NCI-H345 treated with DMSO at 0.1 percent for 48 hours (cell line): ENCODE measurements at regions not wholly inside any gene's neighbourhood (a gene's known extent, or its start where the extent isn't known, plus 50 kb on each side); places are given as distances from the start of the nearest gene placed in this dataset.

ENCODE experiments used
- DNase-seq: peaks from one replicate; lab custom pipeline; 2025; ENCODE audit not compliant: unreplicated experiment; lab: John Stamatoyannopoulos, UW

DNA sequence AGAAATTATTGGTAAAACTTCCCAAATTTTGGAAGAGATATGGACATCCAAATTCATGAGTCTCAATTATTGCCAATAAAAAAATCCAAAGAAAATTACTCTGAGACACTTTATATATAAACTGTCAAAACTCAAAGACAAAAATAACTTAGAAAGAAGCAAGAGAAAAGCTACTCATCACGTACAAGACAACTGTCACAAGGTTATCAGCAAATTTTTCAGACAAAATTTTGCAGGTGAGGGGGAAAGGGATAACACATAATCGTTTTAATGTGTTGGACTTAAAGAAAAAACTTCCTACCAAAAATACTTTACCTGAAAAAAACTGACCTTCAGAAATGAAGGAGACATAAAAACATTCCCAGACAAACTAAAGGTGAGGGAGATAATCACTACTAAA is 272.5 kb downstream of the THBS2 start:
- DNase-seq: no peak

DNA sequence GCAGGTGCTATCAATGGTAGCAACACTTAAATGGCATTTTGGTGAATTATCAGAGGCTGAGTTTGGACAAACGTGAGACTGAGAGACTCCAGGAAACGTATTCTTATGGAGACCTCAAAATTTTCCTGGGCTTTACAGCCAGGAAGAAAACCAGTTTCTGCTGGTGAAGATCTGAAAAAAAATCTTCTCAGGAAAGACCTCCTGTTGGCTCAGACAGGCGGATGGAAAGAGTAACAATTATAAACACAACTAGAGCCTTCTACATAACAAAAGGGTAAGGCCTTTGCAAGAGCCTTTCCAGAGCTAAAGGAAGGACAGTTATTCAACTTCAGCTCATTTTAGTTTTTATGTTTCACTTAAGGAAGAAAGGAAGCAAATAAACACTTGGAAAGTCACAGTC is 274.4 kb downstream of the THBS2 start:
- DNase-seq: no peak

DNA sequence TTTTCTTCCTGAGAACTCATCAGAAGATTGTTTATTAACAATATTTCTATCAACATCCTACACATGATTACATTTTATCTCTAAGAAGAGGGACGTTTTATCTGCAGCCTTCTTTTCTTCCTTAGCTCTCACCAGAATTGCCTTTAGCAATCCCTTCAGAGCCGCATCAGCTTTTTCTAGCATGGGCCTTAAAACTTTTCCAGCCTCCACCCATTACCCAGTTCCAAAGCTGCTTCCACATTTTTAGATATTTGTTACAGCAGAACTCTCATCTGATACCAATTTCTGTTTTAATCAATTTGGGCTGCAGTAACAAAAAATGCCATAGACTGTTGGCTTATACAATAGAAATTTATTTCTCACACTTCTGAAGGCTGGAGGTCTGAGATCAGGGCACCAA is 281.5 kb downstream of the THBS2 start:
- DNase-seq: no peak

DNA sequence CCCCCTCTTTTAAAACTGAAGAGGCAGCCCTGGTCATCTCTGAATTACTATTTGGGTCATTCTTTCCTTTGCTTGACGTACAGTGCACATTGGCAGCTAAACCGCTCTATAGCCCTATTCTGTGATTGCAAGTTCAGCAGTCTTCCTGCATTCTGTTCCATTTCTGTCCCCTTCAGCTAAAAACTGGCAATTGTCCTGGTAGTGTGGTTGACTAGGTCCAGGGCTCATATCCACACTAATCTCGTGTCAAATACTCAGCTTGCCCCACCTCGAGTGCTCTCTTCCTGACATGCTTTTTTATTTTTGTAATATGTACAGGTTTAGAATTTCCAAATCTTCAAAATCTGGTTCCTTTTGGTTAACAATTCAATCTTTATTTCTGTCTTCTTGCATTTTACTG is 282.1 kb downstream of the THBS2 start:
- no peak for DNase-seq

DNA sequence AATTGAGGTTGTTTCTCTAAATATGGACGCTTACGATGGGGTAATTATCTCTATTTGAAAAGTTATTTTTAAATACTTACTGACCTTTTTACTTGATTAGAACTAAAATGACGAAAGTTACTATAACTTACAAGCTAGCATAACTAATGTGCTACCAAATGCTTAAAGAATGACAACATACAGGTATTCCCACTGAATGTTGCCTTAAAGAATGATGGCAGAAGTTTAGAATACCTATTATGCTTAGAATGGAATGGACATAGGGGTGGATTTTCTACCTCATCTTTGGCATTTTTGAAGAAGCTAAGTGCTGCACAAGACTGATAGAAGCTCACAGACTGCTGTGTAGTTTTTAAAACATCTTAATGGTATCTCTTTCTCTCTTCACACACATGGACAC is 284.8 kb downstream of the THBS2 start:
- DNase-seq: no peak

DNA sequence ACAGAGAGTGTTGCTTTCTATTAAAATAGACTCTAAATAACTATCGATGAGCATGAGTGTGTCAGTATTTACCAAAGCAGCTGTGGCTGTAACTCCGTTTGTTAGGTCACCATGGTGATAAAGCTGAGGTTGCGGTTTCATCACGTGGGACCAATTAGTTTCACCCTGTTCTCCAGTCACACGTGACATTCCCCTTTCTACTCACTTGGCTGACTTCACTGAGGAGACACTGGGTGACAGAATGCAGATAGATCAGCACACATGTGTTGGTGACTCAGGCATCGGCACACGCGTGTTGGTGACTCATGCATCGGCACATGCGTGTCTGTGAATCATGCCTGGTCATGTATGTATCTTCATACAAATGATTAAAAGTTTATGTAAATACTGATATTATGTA is 285.4 kb downstream of the THBS2 start:
- DNase-seq: no peak

DNA sequence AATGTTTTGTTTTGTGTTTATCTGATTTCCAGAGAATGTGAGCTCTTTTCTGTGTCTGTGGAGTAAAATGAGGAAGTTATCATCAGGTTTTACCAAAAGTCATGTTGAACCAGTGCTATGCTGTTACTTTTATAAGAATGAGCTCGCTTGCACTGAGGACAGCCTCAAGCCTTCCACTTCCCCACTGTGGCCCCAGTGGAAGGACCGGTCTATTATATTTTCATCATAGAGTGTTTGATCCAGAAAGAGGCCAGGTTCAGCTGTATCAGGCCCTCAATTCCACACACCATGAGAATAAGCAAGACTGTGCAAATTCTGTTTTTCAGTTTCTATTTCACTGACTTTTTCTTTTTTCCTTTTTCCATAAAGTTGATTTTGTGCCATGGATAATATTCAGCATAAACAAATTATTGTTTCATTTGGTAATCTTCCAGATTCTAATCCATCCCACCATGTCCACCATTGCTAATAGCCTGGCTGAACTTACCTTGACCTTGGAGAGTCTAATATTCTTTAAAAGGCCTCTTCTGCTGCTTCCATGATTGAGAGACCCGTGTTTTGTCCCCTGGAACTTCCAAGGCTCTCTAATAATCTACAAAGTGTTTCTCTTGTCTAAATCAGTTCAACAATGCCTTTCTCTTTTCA is 286.2 kb downstream of the THBS2 start:
- DNase-seq: no peak

DNA sequence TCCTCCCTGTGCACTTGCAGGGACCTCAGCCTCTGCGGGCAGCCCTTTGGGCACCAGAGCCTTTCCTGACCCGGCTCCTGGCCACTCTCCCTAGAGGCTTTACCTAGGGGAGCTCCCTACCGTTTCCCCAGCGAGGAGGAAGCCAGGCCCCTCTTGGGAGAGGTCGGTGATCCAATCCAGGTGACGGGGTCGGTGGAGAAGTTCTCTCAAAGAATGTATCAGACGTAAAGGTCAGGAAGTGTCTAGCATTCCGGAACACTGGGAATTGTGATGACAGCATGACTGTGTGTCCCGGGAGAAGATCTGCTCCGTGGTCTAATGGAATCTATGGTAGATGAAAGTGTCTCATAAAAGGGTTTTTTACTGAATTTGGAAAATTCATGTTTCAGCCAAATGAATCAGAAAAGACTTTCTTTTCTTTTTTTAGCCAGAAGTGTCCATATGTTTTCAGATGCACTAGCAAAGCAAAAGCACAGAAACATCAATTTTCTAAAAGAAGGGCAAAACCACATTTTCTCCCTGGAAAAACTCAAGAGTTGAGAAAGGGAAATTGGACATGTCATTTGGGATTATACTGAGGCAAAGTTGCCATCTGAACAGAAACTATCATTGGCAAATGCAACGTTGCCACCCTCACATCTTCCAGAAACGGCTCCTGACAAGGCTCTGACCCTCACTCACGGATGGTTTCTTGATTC is 289.4 kb downstream of the THBS2 start:
- no peak for DNase-seq

DNA sequence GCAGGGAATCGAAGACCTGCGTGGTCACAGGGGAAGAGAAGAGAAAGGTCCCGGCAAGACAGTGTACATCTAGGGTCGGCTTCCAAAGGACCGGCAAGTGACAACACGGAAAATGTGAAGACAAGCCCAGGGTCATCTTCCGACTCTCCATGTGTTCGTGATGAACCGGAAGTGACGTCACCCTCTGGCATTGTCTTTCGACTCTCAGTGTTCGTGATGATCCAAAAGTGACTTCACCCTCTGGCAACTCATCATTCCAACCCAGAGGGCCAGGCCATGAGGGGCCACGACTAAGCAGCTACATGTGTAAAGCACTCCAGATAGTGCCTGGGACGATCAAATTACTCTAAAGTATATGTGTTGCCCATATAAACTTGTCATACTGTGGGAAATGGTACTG is 290.8 kb downstream of the THBS2 start:
- no peak for DNase-seq

DNA sequence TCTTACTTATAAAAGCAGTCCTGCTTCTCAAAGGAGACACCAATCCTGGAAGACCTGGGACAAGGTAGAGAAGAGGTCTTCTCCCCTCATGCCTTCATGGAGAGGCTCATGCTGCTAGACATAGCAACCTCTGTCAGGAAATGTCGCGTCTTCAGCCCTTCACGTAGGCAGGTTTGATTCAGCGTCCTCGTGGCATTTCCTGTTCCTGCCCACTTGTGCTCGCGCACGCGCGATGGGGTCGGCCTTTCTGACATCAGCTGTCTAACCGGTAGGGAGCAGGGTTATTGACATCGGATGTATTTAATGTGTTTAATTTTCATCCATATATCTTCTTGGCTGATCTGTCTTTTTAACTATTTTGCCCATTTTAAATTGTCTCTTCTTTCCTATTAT is 292.4 kb downstream of the THBS2 start:
- no peak for DNase-seq

DNA sequence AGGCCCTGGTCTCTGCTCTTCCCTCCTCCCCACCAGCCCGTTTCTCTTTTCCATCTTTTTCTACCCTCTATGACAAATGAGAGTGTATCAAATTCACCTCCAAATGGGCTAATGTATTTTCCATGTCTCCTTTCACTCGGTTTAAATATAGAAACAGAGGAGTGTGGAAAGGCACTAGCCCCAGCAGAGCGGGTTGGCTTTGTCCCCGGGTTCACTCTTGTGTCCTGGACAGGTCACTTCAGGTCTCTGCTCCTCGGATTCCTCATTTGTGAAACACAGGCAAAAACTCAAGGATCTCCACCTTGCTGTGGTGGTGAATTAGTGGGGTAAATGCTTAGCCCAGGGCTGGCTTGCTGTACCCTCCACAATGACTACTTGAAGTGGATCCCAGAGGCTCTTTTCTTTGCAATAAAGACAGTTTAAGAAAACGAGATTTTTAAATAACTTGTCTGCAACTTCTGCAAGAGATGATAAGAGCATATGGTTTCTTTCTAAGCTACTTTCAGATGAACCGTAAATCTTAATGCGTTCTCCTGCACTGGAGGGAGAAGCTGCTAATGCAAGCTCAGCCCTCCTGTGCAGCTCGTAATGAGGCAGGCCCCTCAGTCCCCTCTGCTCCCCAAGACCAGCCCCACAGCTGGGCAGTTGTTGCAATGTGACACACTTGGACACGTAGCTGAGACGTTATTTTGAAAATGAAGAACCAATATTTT is 292.9 kb downstream of the THBS2 start:
- no peak for DNase-seq

DNA sequence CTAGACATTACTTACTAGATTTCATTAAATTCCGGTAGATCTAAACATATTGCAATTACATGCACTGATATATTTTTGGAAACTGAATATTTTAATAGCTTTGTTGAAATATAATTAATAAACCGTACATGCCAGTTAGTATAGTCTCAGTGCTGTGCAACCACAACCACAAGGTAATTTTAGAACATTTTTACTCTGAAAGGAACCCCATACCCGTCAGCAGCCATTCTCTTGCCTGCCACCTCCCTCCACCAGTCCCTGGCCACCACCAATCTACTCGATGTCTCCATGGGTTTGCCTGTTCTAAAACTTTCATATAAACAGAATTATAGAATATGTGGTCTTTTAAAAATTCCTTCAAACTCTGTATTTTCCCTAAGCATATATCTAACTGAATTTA is 293.9 kb downstream of the THBS2 start:
- no peak for DNase-seq

DNA sequence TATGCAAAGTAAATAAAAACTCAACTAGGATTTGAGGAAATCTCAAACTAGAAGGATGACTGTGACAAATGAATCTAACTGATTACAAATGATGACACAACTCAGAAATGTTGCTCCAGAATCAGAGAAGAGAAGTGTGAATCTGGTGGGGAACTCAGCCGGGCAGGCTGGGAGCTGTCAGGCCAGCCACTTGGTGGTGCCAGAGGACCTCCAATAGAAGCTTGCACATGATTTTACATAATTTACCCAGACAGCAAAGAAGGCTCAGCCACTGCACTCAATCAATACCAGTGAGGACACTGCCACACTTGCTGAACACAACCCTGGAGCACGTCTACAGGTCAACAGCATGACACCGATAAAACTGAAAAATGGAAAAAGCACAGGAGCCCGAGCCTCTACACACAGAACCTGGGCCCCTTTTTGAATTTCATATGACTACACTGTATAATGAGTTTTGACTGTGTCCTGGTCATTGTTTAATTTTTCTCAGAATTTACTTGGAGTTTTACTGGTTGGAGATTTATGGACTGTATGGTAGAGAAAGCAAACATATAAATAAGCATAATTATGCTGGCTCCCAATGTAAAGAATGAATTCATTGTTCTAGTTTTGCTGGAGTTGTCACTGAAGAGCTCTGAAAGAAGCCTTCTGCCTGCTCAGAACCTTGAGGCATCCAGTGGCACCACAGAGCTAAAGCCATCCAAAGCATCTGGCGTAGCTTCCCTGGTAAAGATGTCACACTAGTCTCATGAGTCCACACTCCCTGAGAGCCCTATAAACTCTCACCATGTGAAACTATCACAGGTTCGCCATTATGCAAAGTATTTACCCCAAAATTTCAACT is 296.5 kb downstream of the THBS2 start:
- peak; percentile 82 for DNase-seq

DNA sequence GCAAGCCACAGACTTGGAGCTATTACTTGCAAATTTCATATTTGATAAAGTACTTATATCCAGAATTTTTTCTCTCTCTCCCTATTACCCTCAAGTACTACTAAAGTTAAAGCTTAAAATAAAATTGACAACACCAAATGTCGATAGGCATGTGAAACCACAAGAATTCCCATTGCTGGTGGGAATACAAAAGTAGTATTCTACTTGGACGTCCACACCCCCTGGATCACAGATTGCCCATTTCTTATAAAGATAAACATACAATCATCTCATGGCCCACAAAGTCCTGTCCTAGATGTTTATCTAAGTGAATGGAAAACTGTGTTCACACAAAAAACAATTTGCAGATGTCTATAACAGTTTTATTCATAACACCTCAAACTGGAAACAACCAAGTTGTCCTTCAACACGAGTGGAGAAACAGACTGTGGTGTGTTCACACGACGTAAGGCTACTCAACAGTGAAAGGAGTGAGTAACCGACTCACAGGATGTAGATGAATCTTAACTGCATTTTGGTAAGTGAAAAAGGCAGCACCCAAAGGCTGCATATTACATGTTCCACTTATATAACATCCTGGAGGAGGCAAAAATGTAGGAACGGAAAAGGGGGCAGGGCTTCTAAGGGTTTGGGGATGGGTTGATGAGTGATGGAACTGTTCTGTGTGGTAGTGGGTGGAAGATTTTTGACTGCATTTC is 297.4 kb downstream of the THBS2 start:
- no peak for DNase-seq

DNA sequence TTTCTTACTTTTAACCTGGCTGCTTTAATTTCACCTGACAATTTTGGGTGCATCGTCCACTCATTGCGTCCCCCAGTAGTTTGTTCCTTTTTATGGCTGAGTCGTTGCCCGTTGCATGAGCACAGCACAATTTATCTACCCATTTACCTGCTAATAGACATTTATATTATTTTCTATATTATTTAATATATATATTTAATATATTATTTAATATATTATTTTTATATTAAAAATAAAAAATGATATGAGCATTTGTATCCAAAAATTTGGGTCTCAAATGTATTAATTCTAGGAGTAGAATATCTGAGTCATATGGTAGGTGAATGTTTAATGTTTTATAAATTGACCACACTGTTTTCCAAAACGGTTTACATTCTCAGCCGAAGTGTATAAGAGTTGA is 300.2 kb downstream of the THBS2 start:
- no peak for DNase-seq

DNA sequence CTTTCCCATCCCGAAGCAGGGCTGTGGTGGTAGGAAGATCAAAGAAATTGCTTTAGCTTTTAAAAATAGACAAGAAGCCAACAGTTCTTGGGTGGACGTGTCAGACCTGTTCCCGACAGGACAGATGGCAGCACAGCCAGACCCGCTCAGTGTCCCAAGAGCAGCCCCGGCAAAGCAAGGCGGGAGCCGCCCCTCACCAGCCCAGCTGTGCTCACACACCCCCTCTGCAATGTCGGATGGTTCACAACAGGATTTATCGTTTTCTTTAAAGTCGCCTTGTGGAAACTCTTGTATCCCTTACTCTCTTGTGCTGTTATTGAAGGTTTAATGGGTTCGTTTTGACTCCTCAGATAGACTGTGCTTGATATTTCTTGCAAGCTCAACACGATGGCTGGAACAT is 302.4 kb downstream of the THBS2 start:
- DNase-seq: no peak

DNA sequence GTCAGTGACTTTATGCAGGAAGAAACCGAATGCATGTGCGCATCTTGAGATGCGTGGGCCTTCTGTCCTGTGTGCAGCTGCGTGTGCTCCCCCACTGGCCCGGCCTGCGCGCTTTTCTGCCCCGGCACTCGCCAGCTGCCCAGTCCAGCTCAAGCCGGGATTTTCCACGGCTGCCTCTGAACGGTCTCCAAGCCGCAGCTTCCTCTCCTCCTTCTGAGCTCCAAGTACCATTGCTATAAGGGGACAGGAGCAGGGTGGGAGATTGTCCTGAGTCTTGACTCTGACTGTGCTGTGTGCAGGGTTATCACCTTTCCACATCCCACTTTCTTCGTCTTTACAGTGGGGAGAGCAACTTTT is 302.8 kb downstream of the THBS2 start:
- DNase-seq: no peak

DNA sequence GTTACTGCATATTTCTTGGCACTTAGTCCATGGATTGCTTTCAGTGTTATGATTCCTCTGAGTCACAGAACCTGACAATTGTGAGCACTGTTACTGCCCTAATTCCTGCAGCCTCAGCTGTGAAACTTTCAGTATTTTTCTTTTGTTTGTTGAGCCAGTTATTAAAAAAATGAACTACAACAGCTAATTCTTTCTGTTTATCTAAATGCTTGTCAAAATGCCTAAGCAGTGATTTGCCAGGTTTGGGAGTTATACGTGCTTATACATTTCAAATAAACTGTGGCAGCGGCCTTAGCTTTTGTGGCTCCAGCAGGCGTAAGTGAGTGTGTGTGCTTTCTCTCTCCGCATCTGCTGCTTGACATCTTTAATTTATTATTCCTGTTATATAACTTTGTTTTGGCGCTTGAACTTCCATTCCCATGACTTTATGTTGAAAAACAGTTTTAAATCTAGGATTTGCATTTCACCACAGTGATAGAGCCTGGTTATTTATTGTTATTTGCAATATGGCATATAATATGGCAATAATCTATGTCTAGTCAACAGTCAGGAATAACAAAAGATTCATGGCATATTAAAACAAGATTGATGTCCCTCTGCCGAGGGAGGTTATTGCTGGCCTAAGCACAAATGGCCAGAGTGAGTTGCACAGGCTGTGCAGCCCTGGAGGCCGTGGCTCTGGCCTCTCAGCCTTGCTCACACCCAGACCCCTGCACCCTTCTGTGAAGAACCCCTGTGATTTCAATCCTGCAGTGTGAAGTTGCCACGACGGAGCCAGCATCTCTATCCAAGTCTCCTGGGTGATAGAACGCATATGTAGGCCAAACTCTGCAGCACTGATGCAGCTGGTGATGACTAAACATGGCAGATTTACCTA is 303.4 kb downstream of the THBS2 start:
- DNase-seq: no peak

DNA sequence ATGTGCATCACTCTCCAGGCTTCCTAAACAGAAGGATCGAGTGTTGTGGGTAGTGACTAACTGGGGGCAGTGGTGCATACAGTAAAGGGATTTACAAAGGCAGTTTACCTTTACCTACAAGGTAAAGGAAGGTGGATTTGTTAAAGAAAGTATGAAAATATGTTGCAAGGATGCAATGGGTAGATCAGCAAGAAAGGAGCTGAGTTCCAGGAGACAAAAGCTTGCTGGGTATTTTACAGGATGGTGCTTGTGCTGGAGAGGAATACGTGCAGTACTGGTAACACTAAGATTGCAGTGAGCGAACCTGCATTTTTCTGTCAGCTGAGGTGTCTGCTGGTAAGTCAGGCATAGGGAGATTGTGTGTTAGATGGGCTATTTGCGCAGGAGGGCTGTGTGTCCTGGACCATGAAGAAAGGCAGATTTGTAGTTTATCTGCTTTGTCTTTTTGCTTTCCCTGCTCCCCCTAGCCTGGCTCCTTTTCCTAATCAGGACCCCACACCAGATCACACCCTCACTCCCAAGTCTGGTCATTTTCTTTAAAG is 304.6 kb downstream of the THBS2 start:
- DNase-seq: no peak

DNA sequence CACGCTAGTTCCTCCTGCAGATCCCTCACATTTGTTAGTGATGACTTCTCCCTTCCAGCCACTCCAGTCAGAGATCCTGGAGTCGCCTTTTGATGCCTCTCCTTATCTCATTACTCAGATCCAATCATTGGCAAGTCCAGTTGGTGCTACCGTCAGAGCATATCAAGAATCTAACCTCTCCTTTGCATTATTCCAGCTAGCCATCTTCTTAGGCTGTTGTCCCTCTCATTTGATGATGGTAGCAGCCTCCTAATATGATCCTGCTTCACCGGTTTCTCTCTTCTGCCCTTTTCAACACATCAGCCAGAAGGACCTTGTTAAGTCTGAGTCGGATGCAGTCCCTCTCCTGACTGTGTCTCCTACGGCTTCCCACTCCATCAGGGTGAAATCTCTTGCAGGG is 305.6 kb downstream of the THBS2 start:
- no peak for DNase-seq
